Natural killer cell treated with Interleukin-12 subunit alpha and Interleukin-12 subunit beta and Interleukin-15 and Interleukin-18, amount 100 ng/mL, for 72 hours (primary cell): ENCODE measurements at regions not wholly inside any gene's neighbourhood (a gene's known extent, or its start where the extent isn't known, plus 50 kb on each side); places are given as distances from the start of the nearest gene placed in this dataset.

Experiments
- ATAC-seq, 2 donors: fragments of 150-1000 bp; cut with Tn5 transposase in 1 of 2; sonication (Bioruptor Pico), chemical (Tn5 transposase) in 1 of 2; 2 replicates each; pipeline ENCODE4 v1.10.0; 2021
- DNase-seq: peaks from one replicate; pipeline ENCODE4 v3.0.0; 2022; ENCODE audit warnings: low spot score
- H3K27ac Mint-ChIP-seq, 2 donors: 1 replicate in 1 of 2; 2 replicates in 1 of 2; pipeline ENCODE4 v1.8.0; 2022; ENCODE audit warnings: mixed read lengths in 2 of 2, mild to moderate bottlenecking in 1 of 2, moderate library complexity in 1 of 2
- H3K27me3 Mint-ChIP-seq, 2 donors: 1 replicate in 1 of 2; 2 replicates in 1 of 2; pipeline ENCODE4 v1.8.0; 2022; ENCODE audit warnings: mixed read lengths in 2 of 2
- H3K36me3 Mint-ChIP-seq: one replicate; pipeline ENCODE4 v1.8.0; 2022; ENCODE audit warnings: mixed read lengths
- H3K4me1 Mint-ChIP-seq, 2 donors: 1 replicate in 1 of 2; 2 replicates in 1 of 2; pipeline ENCODE4 v1.8.0; 2022; ENCODE audit warnings: low read depth in 2 of 2, mixed read lengths in 2 of 2, mild to moderate bottlenecking in 1 of 2
- H3K4me3 Mint-ChIP-seq: one replicate; pipeline ENCODE4 v1.8.0; 2022; ENCODE audit warnings: mixed read lengths
- H3K9me3 Mint-ChIP-seq: 2 replicates; pipeline ENCODE4 v1.8.0; 2022; ENCODE audit warnings: mixed read lengths

GRCh38 chr13:24052547-24053518 is 107.7 kb upstream of the SPATA13 start:
- H3K27me3 Mint-ChIP-seq = peaks cover 14 to 29% of the 10 kb centered on the region in 2 donors
- DNase-seq = no peak
- ATAC-seq = no peak

GRCh38 chr13:24053519-24054251 is 106.8 kb upstream of the SPATA13 start:
- Mint-ChIP-seq H3K9me3 (no peaks in the 10 kb centered on the region), H3K4me1 (peaks cover 0 to 11% of the 10 kb centered on the region in 2 donors), H3K36me3 (no peaks in the 10 kb centered on the region), H3K27ac (no peak overlapping the region), H3K4me3 (no peak overlapping the region), H3K27me3 (peaks cover 17 to 29% of the 10 kb centered on the region in 2 donors)
- peak; percentile 66 to 70 for ATAC-seq
- DNase-seq = no peak

More at GRCh38 chr13:24052547-24053518, 107.7 kb upstream of the SPATA13 start:
- Mint-ChIP-seq H3K36me3 (no peaks in the 10 kb centered on the region), H3K9me3 (no peaks in the 10 kb centered on the region), H3K4me3 (no peak overlapping the region), H3K4me1 (peaks cover 0 to 11% of the 10 kb centered on the region in 2 donors), H3K27ac (peak overlapping the region in 1 of 2 donors; percentile 18)

GRCh38 chr13:24056616-24057137 is 103.8 kb upstream of the SPATA13 start:
- DNase-seq (no peak), ATAC-seq (no peak)
- H3K4me1 Mint-ChIP-seq = peaks cover 0 to 11% of the 10 kb centered on the region in 2 donors
- H3K27ac Mint-ChIP-seq = no peak overlapping the region
- H3K36me3 Mint-ChIP-seq = no peaks in the 10 kb centered on the region
- peaks cover 17 to 29% of the 10 kb centered on the region in 2 donors for H3K27me3 Mint-ChIP-seq
- no peak overlapping the region for H3K4me3 Mint-ChIP-seq
- H3K9me3 Mint-ChIP-seq = no peaks in the 10 kb centered on the region

GRCh38 chr13:24060993-24061392 is 99.5 kb upstream of the SPATA13 start:
- ATAC-seq (no peak), DNase-seq (no peak)
- H3K27me3 Mint-ChIP-seq = peaks cover under 1 to 11% of the 10 kb centered on the region in 2 donors
- no peak overlapping the region for H3K27ac Mint-ChIP-seq
- H3K4me3 Mint-ChIP-seq = no peak overlapping the region
- no peaks in the 10 kb centered on the region for H3K36me3 Mint-ChIP-seq
- H3K9me3 Mint-ChIP-seq = no peaks in the 10 kb centered on the region
- peaks cover 2 to 9% of the 10 kb centered on the region in 2 donors for H3K4me1 Mint-ChIP-seq

- no peaks in the 10 kb centered on the region for H3K9me3 Mint-ChIP-seq
- ATAC-seq (no peak), DNase-seq (no peak)
- no peaks in the 10 kb centered on the region for H3K36me3 Mint-ChIP-seq
- H3K4me1 Mint-ChIP-seq = peaks cover 2 to 9% of the 10 kb centered on the region in 2 donors
- no peak overlapping the region for H3K4me3 Mint-ChIP-seq
- H3K27me3 Mint-ChIP-seq = peaks cover 0 to 11% of the 10 kb centered on the region in 2 donors
- H3K27ac Mint-ChIP-seq = peak overlapping the region in 1 of 2 donors; percentile 32
Measured at GRCh38 chr13:24063281-24063877, 97.1 kb upstream of the SPATA13 start.

- Mint-ChIP-seq H3K27me3 (peaks cover 3 to 11% of the 10 kb centered on the region in 2 donors), H3K36me3 (no peaks in the 10 kb centered on the region), H3K27ac (peak overlapping the region in 1 of 2 donors; percentile 32), H3K9me3 (no peaks in the 10 kb centered on the region), H3K4me3 (no peak overlapping the region), H3K4me1 (peaks cover 2 to 9% of the 10 kb centered on the region in 2 donors)
- no peak for DNase-seq
- ATAC-seq = no peak
Measured at GRCh38 chr13:24064371-24064770, 96.1 kb upstream of the SPATA13 start.

- ATAC-seq = no peak
- H3K27ac Mint-ChIP-seq = no peak overlapping the region
- no peak overlapping the region for H3K4me3 Mint-ChIP-seq
- H3K4me1 Mint-ChIP-seq = peaks cover 2 to 9% of the 10 kb centered on the region in 2 donors
- no peak for DNase-seq
- H3K27me3 Mint-ChIP-seq = peaks cover 8 to 17% of the 10 kb centered on the region in 2 donors
- no peaks in the 10 kb centered on the region for H3K9me3 Mint-ChIP-seq
- no peaks in the 10 kb centered on the region for H3K36me3 Mint-ChIP-seq
Measured at GRCh38 chr13:24065176-24065575, 95.3 kb upstream of the SPATA13 start.

- H3K27me3 Mint-ChIP-seq = peaks cover 8 to 17% of the 10 kb centered on the region in 2 donors
- H3K9me3 Mint-ChIP-seq = no peaks in the 10 kb centered on the region
- no peak overlapping the region for H3K27ac Mint-ChIP-seq
- DNase-seq (no peak), ATAC-seq (peak in 1 of 2 donors; percentile 7)
- H3K36me3 Mint-ChIP-seq = no peaks in the 10 kb centered on the region
- H3K4me1 Mint-ChIP-seq = peaks cover 2 to 9% of the 10 kb centered on the region in 2 donors
- no peak overlapping the region for H3K4me3 Mint-ChIP-seq
Measured at GRCh38 chr13:24066405-24067295, 93.9 kb upstream of the SPATA13 start.

- no peaks in the 10 kb centered on the region for H3K9me3 Mint-ChIP-seq
- no peak overlapping the region for H3K4me3 Mint-ChIP-seq
- DNase-seq = no peak
- ATAC-seq = no peak
- no peak overlapping the region for H3K27ac Mint-ChIP-seq
- H3K36me3 Mint-ChIP-seq = no peaks in the 10 kb centered on the region
- H3K27me3 Mint-ChIP-seq = peaks cover 8 to 15% of the 10 kb centered on the region in 2 donors
- H3K4me1 Mint-ChIP-seq = peaks cover 2 to 7% of the 10 kb centered on the region in 2 donors
Measured at GRCh38 chr13:24068472-24068871, 92.0 kb upstream of the SPATA13 start.

GRCh38 chr13:24071016-24071415 is 89.5 kb upstream of the SPATA13 start:
- Mint-ChIP-seq H3K27me3 (peaks cover 8 to 11% of the 10 kb centered on the region in 2 donors), H3K36me3 (no peaks in the 10 kb centered on the region)
- ATAC-seq = no peak

GRCh38 chr13:24071423-24072075 is 89.0 kb upstream of the SPATA13 start:
- ATAC-seq = no peak
- Mint-ChIP-seq H3K9me3 (no peaks in the 10 kb centered on the region), H3K4me1 (peaks cover 0 to 3% of the 10 kb centered on the region in 2 donors), H3K27ac (no peak overlapping the region), H3K4me3 (no peak overlapping the region), H3K27me3 (peaks cover 8 to 11% of the 10 kb centered on the region in 2 donors), H3K36me3 (no peaks in the 10 kb centered on the region)
- no peak for DNase-seq

More at GRCh38 chr13:24071016-24071415, 89.5 kb upstream of the SPATA13 start:
- DNase-seq = no peak
- Mint-ChIP-seq H3K4me3 (no peak overlapping the region), H3K9me3 (no peaks in the 10 kb centered on the region), H3K27ac (no peak overlapping the region), H3K4me1 (no peaks in the 10 kb centered on the region)

- Mint-ChIP-seq H3K27me3 (peaks cover 6 to 8% of the 10 kb centered on the region in 2 donors), H3K4me1 (peaks cover 0 to 3% of the 10 kb centered on the region in 2 donors), H3K27ac (no peak overlapping the region), H3K4me3 (no peak overlapping the region), H3K9me3 (no peaks in the 10 kb centered on the region), H3K36me3 (no peaks in the 10 kb centered on the region)
- no peak for DNase-seq
- no peak for ATAC-seq
Measured at GRCh38 chr13:24073657-24074056, 86.9 kb upstream of the SPATA13 start.
